Lung (tissue), 11 donors: ENCODE measurements at regions not wholly inside any gene's neighbourhood (a gene's known extent, or its start where the extent isn't known, plus 50 kb on each side); places are given as distances from the start of the nearest gene placed in this dataset.
"Not testable (repeated sequence)": the region's sequence is repeated elsewhere in the genome, so short reads cannot be mapped to it uniquely, and the experiment has no call there.

Experiments used
- ATAC-seq: fragments of 200-7000 bp; cut with Tn5 transposase; one replicate; pipeline ENCODE4 v1.9.1; 2020; ENCODE audit warnings: moderate number of reproducible peaks; ENCODE audit not compliant: insufficient read depth, low FRiP score
- DNase-seq, 3 donors: peaks; one replicate each; pipeline ENCODE4 v3.0.0-alpha.2; 2013 to 2017
- H3K27ac ChIP-seq, 2 donors: one replicate each; pipeline ENCODE4 v1.5.1; 2013; ENCODE audit warnings: mild to moderate bottlenecking in 2 of 2, moderate library complexity in 2 of 2, control low read depth in 1 of 2, inconsistent platforms in 1 of 2, low read depth in 1 of 2, low read length in 1 of 2
- H3K27me3 ChIP-seq, 3 donors: one replicate each; pipeline ENCODE4 v1.5.1; 2013; ENCODE audit warnings: low read length in 2 of 3; ENCODE audit not compliant: control insufficient read depth in 3 of 3, insufficient read depth in 3 of 3
- H3K36me3 ChIP-seq, 4 donors: one replicate each; pipeline ENCODE4 v1.5.1; 2013; ENCODE audit warnings: low read length in 4 of 4, mild to moderate bottlenecking in 1 of 4, moderate library complexity in 1 of 4; ENCODE audit not compliant: control insufficient read depth in 4 of 4, insufficient read depth in 4 of 4
- H3K4me1 ChIP-seq, 5 donors: one replicate each; pipeline ENCODE4 v1.5.1; 2013; ENCODE audit warnings: low read length in 5 of 5, mild to moderate bottlenecking in 2 of 5, moderate library complexity in 1 of 5; ENCODE audit not compliant: control insufficient read depth in 5 of 5, insufficient read depth in 5 of 5
- H3K4me3 ChIP-seq: one replicate; pipeline ENCODE4 v1.5.1; 2013; ENCODE audit warnings: mild to moderate bottlenecking, control low read depth, moderate library complexity
- H3K9ac ChIP-seq, 2 donors: one replicate each; pipeline ENCODE4 v1.5.1; 2013; ENCODE audit warnings: low read length in 2 of 2, control low read depth in 1 of 2; ENCODE audit not compliant: insufficient read depth in 1 of 2
- H3K9me3 ChIP-seq, 4 donors: one replicate each; pipeline ENCODE4 v1.5.1; 2013; ENCODE audit warnings: low read length in 3 of 4, mild to moderate bottlenecking in 1 of 4, moderate library complexity in 1 of 4; ENCODE audit not compliant: control insufficient read depth in 4 of 4, insufficient read depth in 3 of 4
- WGBS, 2 donors: extraction: QIAGEN DNeasy Blood & Tissue Kit; methylation state at CpG; one replicate each; pipeline ENCODE4 v1.1.7; 2013; 5-methylcytosine and 5-hydroxymethylcytosine counted together
- TF ChIP-seq, protein P1 (sequence below): IDR thresholded peaks from 2 replicates; pipeline ENCODE4 v1.5.1; 2012; ENCODE audit warnings: mild to moderate bottlenecking; ENCODE audit errors: control extremely low read depth, extremely low read depth
- donor health status: control.
- donor health status: control.
- donor health status: Bipolar disorder and iron deficiency.
- donor health status: healthy.
- donor health status: DM: yes; HTN: yes; CAD: no.

- TF ChIP-seq, protein P1, sequence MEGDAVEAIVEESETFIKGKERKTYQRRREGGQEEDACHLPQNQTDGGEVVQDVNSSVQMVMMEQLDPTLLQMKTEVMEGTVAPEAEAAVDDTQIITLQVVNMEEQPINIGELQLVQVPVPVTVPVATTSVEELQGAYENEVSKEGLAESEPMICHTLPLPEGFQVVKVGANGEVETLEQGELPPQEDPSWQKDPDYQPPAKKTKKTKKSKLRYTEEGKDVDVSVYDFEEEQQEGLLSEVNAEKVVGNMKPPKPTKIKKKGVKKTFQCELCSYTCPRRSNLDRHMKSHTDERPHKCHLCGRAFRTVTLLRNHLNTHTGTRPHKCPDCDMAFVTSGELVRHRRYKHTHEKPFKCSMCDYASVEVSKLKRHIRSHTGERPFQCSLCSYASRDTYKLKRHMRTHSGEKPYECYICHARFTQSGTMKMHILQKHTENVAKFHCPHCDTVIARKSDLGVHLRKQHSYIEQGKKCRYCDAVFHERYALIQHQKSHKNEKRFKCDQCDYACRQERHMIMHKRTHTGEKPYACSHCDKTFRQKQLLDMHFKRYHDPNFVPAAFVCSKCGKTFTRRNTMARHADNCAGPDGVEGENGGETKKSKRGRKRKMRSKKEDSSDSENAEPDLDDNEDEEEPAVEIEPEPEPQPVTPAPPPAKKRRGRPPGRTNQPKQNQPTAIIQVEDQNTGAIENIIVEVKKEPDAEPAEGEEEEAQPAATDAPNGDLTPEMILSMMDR: no peak
- Histone ChIP-seq H3K4me3 (no peak overlapping the region), H3K27ac (no peak overlapping the region), H3K9me3 (no peaks in the 10 kb centered on the region), H3K27me3 (no peaks in the 10 kb centered on the region), H3K9ac (no peak overlapping the region), H3K36me3 (peaks cover 7 to 16% (median 8%) of the 10 kb centered on the region in 4 donors), H3K4me1 (peaks cover 0 to 14% (median 6%) of the 10 kb centered on the region in 5 donors)
- no peak for DNase-seq
- ATAC-seq: no peak
- WGBS, 2 donors: 81 to 90% methylated on average over 3 of the region's 3 CpGs
Measured at GRCh38 chr9:94182532-94182931, 76.6 kb upstream of the ZNF169 start.

GRCh38 chr9:94183240-94183999 is 75.7 kb upstream of the ZNF169 start:
- Histone ChIP-seq H3K27ac (peak overlapping the region in 1 of 2 donors; percentile 20), H3K36me3 (peaks cover 7 to 16% (median 8%) of the 10 kb centered on the region in 4 donors), H3K27me3 (no peaks in the 10 kb centered on the region), H3K4me1 (peaks cover 0 to 10% (median 6%) of the 10 kb centered on the region in 5 donors), H3K9ac (no peak overlapping the region), H3K9me3 (no peaks in the 10 kb centered on the region), H3K4me3 (no peak overlapping the region)
- TF ChIP-seq, protein P1: no peak
- DNase-seq (no peak), ATAC-seq (no peak)
- 89 to 90% methylated on average over 5 of the region's 5 CpGs for WGBS, 2 donors

GRCh38 chr9:94188246-94188645 is 70.9 kb upstream of the ZNF169 start:
- DNase-seq (no peak), ATAC-seq (no peak)
- Histone ChIP-seq H3K4me3 (no peak overlapping the region), H3K9ac (no peak overlapping the region), H3K27me3 (no peaks in the 10 kb centered on the region), H3K36me3 (peaks cover under 1 to 16% (median 3%) of the 10 kb centered on the region in 4 donors), H3K27ac (no peak overlapping the region), H3K9me3 (peaks cover 0 to 5% (median 0%) of the 10 kb centered on the region in 4 donors), H3K4me1 (no peaks in the 10 kb centered on the region)
- TF ChIP-seq, protein P1: no peak

GRCh38 chr9:94191706-94192105 is 67.4 kb upstream of the ZNF169 start:
- H3K4me1 ChIP-seq, DNase-seq, H3K27me3 ChIP-seq, H3K36me3 ChIP-seq, H3K4me3 ChIP-seq, H3K27ac ChIP-seq, ATAC-seq, H3K9ac ChIP-seq: not testable (repeated sequence)
- H3K9me3 ChIP-seq: peaks cover 0 to 11% (median 1%) of the 10 kb centered on the region in 4 donors
- 98% methylated on average over 6 of the region's 6 CpGs for WGBS, 2 donors
